Lower lobe of right lung (tissue), 2 donors: ENCODE measurements at regions not wholly inside any gene's neighbourhood (a gene's known extent, or its start where the extent isn't known, plus 50 kb on each side); places are given as distances from the start of the nearest gene placed in this dataset.

Source experiments
- ATAC-seq, 2 donors: fragments of 200-7000 bp; cut with Tn5 transposase; one replicate each; pipeline ENCODE4 v1.9.1; 2020 to 2022; ENCODE audit warnings: mild to moderate bottlenecking in 2 of 2, moderate library complexity in 2 of 2
- DNase-seq: peaks from one replicate; pipeline ENCODE4 v3.0.0-alpha.2; 2020
- H3K27ac ChIP-seq: fragments of 200-600 bp; one replicate; pipeline ENCODE4 v1.8.0; 2022
- H3K27me3 ChIP-seq: fragments of 200-600 bp; one replicate; pipeline ENCODE4 v1.8.0; 2022; ENCODE audit warnings: low read depth
- H3K36me3 ChIP-seq: fragments of 200-600 bp; one replicate; pipeline ENCODE4 v1.8.0; 2022; ENCODE audit warnings: mild to moderate bottlenecking
- H3K4me1 ChIP-seq: fragments of 200-600 bp; one replicate; pipeline ENCODE4 v1.8.0; 2022
- H3K4me3 ChIP-seq: fragments of 200-600 bp; one replicate; pipeline ENCODE4 v1.8.0; 2022; ENCODE audit warnings: mild to moderate bottlenecking
- H3K9me3 ChIP-seq: fragments of 200-600 bp; one replicate; pipeline ENCODE4 v1.8.0; 2022
- intact Hi-C: fragments of 100-400 bp; cut with DNase I; formaldehyde crosslinking; loops from one replicate; pipeline ENCODE4 v1.11.0; 2022
- TF ChIP-seq, protein P1 (sequence below): fragments of 200-600 bp; IDR thresholded peaks from one replicate; pipeline ENCODE4 v1.8.0; 2022; ENCODE audit warnings: antibody characterized with exemption, mild to moderate bottlenecking
- donor health status: DM: no; HTN: yes; CAD: no; lungs with severe emphysema.

DNA sequence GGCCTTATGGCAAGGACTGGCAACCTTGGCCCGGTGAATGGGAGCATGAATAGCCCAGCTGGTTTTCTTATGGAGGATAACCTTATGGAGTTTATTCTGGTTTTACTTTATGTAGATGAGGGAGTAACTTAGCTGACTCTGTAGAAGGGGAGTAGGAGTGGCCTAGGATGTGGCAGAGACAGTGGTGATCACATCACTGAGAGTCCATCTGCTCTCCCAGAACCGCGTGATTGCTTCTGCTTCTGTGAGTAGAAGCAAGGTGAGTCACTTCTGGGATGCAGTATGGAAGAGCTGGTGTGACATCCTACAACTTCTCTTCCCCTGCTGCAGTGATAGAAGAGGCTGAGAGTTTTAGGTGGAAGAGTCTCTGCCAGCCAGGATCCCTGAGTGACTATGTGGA, 129.2 kb downstream of the RPS24 start:
- DNase-seq (no peak), ATAC-seq (no peak)
- H3K27me3 ChIP-seq: no peaks in the 10 kb centered on the region
- H3K9me3 ChIP-seq: no peaks in the 10 kb centered on the region
- no peak overlapping the region for H3K27ac ChIP-seq
- TF ChIP-seq, protein P1, sequence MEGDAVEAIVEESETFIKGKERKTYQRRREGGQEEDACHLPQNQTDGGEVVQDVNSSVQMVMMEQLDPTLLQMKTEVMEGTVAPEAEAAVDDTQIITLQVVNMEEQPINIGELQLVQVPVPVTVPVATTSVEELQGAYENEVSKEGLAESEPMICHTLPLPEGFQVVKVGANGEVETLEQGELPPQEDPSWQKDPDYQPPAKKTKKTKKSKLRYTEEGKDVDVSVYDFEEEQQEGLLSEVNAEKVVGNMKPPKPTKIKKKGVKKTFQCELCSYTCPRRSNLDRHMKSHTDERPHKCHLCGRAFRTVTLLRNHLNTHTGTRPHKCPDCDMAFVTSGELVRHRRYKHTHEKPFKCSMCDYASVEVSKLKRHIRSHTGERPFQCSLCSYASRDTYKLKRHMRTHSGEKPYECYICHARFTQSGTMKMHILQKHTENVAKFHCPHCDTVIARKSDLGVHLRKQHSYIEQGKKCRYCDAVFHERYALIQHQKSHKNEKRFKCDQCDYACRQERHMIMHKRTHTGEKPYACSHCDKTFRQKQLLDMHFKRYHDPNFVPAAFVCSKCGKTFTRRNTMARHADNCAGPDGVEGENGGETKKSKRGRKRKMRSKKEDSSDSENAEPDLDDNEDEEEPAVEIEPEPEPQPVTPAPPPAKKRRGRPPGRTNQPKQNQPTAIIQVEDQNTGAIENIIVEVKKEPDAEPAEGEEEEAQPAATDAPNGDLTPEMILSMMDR: no peak
- no peak overlapping the region for H3K4me3 ChIP-seq
- intact Hi-C loops: no loop called here
- no peaks in the 10 kb centered on the region for H3K36me3 ChIP-seq
- no peaks in the 10 kb centered on the region for H3K4me1 ChIP-seq

DNA sequence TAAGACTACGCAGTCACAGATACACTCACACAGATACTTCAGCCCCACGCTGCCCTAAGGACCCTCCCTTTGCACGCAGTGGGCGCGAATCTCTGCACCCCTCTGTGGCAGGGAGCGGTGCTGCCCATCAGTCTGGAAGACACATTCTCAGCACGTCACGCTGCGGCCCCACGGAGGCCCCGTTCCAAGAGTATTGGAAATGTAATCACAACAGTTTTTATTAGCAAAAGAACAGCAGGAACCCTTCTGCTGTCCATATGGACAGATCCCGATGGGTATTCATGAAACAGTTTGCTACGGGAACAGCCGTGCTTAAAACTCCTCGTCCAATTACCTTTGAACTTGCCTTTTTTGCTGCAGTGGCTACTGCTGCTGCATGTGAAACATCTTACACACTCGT, 131.0 kb downstream of the RPS24 start:
- no peaks in the 10 kb centered on the region for H3K4me1 ChIP-seq

DNA sequence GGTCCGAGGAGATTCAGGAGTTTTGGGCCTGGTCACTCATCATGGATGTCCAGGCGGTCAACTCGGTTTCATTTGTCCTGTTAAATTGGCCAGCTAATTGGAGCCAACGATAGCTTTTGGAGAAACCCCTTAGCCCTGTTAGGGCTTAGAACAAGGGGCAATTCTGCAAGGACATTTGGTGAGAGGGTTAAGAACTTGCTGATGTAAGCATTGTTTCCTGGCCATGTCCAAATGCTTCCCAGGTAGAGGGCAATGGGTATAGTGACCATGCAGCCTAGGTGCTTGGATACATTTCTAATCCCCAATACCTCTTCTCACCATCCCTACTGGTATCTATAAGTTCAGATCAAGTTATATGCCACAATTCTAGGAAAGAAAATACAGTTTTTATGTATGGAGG, 131.5 kb downstream of the RPS24 start:
- no peak for ATAC-seq

More for the DNA sequence above, 131.0 kb downstream of the RPS24 start:
- no peaks in the 10 kb centered on the region for H3K27me3 ChIP-seq
- no peak overlapping the region for H3K27ac ChIP-seq
- no peak for DNase-seq
- intact Hi-C loops: no loop called here
- no peaks in the 10 kb centered on the region for H3K36me3 ChIP-seq
- H3K4me3 ChIP-seq: no peak overlapping the region
- ATAC-seq: no peak
- TF ChIP-seq, protein P1: no peak
- no peaks in the 10 kb centered on the region for H3K9me3 ChIP-seq

DNA sequence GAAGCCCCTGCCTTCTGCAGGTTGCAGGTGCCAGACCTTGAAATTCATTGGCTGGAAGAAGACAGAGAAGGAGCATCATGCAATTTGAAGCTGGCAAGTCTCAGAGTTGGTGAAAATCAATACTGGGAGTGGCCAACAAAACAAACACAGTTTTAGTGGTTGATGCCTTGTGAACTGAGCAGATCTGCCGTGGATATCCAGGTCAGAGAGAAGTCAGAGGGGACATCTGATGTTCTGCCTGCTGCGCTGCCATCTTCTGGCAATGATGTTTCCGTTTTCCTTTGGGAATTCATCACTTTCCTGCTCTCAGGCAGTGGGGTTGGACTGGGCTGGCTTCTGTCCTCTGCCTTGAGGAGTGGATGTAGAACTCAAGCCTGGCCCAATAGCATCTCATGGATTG, 132.0 kb downstream of the RPS24 start:
- Histone ChIP-seq H3K9me3 (no peaks in the 10 kb centered on the region), H3K4me1 (no peaks in the 10 kb centered on the region), H3K36me3 (no peaks in the 10 kb centered on the region), H3K27me3 (no peaks in the 10 kb centered on the region), H3K27ac (no peak overlapping the region), H3K4me3 (no peak overlapping the region)
- intact Hi-C loops: no loop called here
- no peak for ATAC-seq
- DNase-seq: no peak
- TF ChIP-seq, protein P1: no peak

More for the DNA sequence above, 131.5 kb downstream of the RPS24 start:
- Histone ChIP-seq H3K4me3 (no peak overlapping the region), H3K27me3 (no peaks in the 10 kb centered on the region), H3K9me3 (no peaks in the 10 kb centered on the region), H3K4me1 (no peaks in the 10 kb centered on the region), H3K36me3 (no peaks in the 10 kb centered on the region), H3K27ac (no peak overlapping the region)
- intact Hi-C loops: no loop called here
- TF ChIP-seq, protein P1: no peak
- DNase-seq: no peak

DNA sequence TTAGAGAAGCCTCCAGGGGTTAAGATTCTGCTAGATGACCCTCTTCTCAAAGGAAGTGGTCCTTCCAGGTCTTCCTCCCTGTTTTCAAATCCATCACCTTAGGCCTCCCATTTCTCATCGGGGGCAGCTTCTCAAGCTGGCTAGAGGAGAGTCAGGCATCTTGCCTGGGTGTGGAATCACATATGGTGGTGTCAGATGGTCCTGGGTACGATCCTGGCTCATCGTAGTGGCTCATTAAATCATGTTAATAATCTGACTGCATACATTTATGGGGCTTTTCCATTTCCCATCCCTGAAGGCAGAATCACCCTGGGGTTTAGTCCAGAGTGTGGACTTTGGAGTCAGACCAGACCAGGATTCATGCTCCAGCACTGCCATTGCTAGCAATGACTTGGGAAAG, 132.6 kb downstream of the RPS24 start:
- TF ChIP-seq, protein P1: no peak
- ATAC-seq: no peak
- Histone ChIP-seq H3K27me3 (no peaks in the 10 kb centered on the region), H3K9me3 (no peaks in the 10 kb centered on the region), H3K27ac (no peak overlapping the region), H3K36me3 (no peaks in the 10 kb centered on the region), H3K4me3 (no peak overlapping the region), H3K4me1 (no peaks in the 10 kb centered on the region)
- intact Hi-C loops: no loop called here
- DNase-seq: no peak

DNA sequence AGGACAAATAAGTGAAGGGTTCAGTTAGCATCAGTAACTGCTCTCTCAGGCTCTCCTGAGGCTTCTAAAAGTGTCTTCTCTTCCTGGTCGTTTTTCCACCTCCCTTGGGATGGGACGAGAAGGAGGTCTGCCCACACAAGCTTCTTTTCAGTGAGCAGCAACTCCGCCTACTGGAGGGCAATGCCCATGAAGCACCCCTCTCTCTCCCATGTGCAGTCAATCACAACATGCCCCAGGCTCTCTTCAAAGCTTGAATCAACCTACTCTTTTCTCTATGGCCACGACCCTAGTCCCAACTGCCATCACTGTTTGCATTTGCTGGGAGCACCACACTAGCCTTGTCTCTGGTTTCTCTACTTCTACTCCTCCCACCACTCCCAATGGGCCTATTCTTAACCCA, 135.6 kb downstream of the RPS24 start:
- DNase-seq: no peak
- Histone ChIP-seq H3K9me3 (no peaks in the 10 kb centered on the region), H3K36me3 (no peaks in the 10 kb centered on the region), H3K27ac (no peak overlapping the region), H3K27me3 (no peaks in the 10 kb centered on the region), H3K4me3 (no peak overlapping the region), H3K4me1 (no peaks in the 10 kb centered on the region)
- ATAC-seq: no peak
- intact Hi-C loops: no loop called here
- TF ChIP-seq, protein P1: no peak
